GM23338 (cell line): ENCODE measurements at regions not wholly inside any gene's neighbourhood (a gene's known extent, or its start where the extent isn't known, plus 50 kb on each side); places are given as distances from the start of the nearest gene placed in this dataset.

Experiments used
- ATAC-seq: fragments of 200-7000 bp; cut with Tn5 transposase; 3 replicates; pipeline ENCODE4 v1.9.1; 2020
- DNase-seq: peaks from one replicate; pipeline ENCODE4 v3.0.0-alpha.2; 2015; ENCODE audit warnings: low spot score
- H2AFZ ChIP-seq: fragments of 200-600 bp; sonication (generic); 2 replicates; pipeline ENCODE4 v1.8.0; 2016; ENCODE audit warnings: antibody characterized with exemption, mild to moderate bottlenecking, moderate library complexity
- H3F3A ChIP-seq: fragments of 200-600 bp; sonication (generic); replicated peaks from 2 replicates; pipeline ENCODE4 v1.8.0; 2017; ENCODE audit warnings: antibody characterized with exemption, mixed run types, low read depth
- H3K27ac ChIP-seq: fragments of 200-600 bp; sonication (generic); 2 replicates; pipeline ENCODE4 v1.6.1; 2016; ENCODE audit warnings: low read depth
- H3K27me3 ChIP-seq: fragments of 200-600 bp; sonication (generic); 2 replicates; pipeline ENCODE4 v1.8.0; 2016; ENCODE audit warnings: mild to moderate bottlenecking, mixed run types, moderate library complexity; ENCODE audit not compliant: insufficient read depth
- H3K36me3 ChIP-seq: fragments of 200-600 bp; sonication (generic); 2 replicates; pipeline ENCODE4 v1.8.0; 2016; ENCODE audit warnings: mild to moderate bottlenecking; ENCODE audit not compliant: insufficient read depth
- H3K4me1 ChIP-seq: fragments of 200-600 bp; sonication (generic); 2 replicates; pipeline ENCODE4 v1.8.0; 2016; ENCODE audit warnings: mild to moderate bottlenecking, moderate library complexity; ENCODE audit not compliant: insufficient read depth
- H3K4me2 ChIP-seq: fragments of 200-600 bp; sonication (generic); 2 replicates; pipeline ENCODE4 v1.7.1; 2017; ENCODE audit warnings: mixed run types
- H3K4me3 ChIP-seq: fragments of 200-600 bp; sonication (generic); 2 replicates; pipeline ENCODE4 v1.6.1; 2016; ENCODE audit warnings: mixed run types
- H3K79me2 ChIP-seq: fragments of 200-600 bp; sonication (generic); replicated peaks from 2 replicates; pipeline ENCODE4 v1.8.0; 2017; ENCODE audit warnings: mild to moderate bottlenecking; ENCODE audit not compliant: insufficient read depth
- H3K9me2 ChIP-seq: fragments of 200-600 bp; sonication (generic); 2 replicates; pipeline ENCODE4 v1.8.0; 2017; ENCODE audit not compliant: insufficient read depth
- H4K20me1 ChIP-seq: fragments of 200-600 bp; sonication (generic); replicated peaks from 2 replicates; pipeline ENCODE4 v1.8.0; 2017; ENCODE audit warnings: mild to moderate bottlenecking; ENCODE audit not compliant: insufficient read depth
- H3K27ac Mint-ChIP-seq: 2 replicates; pipeline ENCODE4 v1.8.0; 2020; ENCODE audit warnings: inconsistent platforms, mild to moderate bottlenecking, moderate library complexity, mixed read lengths
- H3K27me3 Mint-ChIP-seq: 3 replicates; pipeline ENCODE4 v1.8.0; 2022; ENCODE audit warnings: low read depth, mild to moderate bottlenecking, moderate library complexity, mixed read lengths, inconsistent platforms; ENCODE audit not compliant: insufficient read depth, poor library complexity
- H3K36me3 Mint-ChIP-seq: 3 replicates; pipeline ENCODE4 v1.8.0; 2021; ENCODE audit warnings: low read depth, mild to moderate bottlenecking, inconsistent platforms, moderate library complexity, mixed read lengths
- H3K4me1 Mint-ChIP-seq: 3 replicates; pipeline ENCODE4 v1.8.0; 2020; ENCODE audit warnings: mild to moderate bottlenecking, inconsistent platforms, mixed read lengths
- H3K4me3 Mint-ChIP-seq: 3 replicates; pipeline ENCODE4 v1.8.0; 2021; ENCODE audit warnings: moderate library complexity, mild to moderate bottlenecking, inconsistent platforms, mixed read lengths
- H3K9me3 Mint-ChIP-seq: 3 replicates; pipeline ENCODE4 v1.8.0; 2020; ENCODE audit warnings: moderate library complexity, mild to moderate bottlenecking, inconsistent platforms, mixed read lengths
- EZH2phosphoT487 ChIP-seq: fragments of 200-600 bp; sonication (generic); IDR thresholded peaks from one replicate; pipeline ENCODE4 v1.8.1; 2018; ENCODE audit warnings: antibody characterized with exemption; ENCODE audit not compliant: unreplicated experiment
- ZNF331 ChIP-seq: fragments of 250-450 bp; sonication (Bioruptor Pico); IDR thresholded peaks from 2 replicates; pipeline ENCODE4 v1.5.0; 2020; ENCODE audit warnings: low read depth, mild to moderate bottlenecking, moderate library complexity
- TF ChIP-seq, protein P1 (sequence below): fragments of 250-450 bp; sonication (Bioruptor Pico); IDR thresholded peaks from 2 replicates; pipeline ENCODE4 v1.5.0; 2020; ENCODE audit warnings: mild to moderate bottlenecking, moderate library complexity
- TF ChIP-seq, protein P2 (sequence below): IDR thresholded peaks from one replicate; pipeline ENCODE4 v1.6.1; 2018; ENCODE audit warnings: antibody characterized with exemption; ENCODE audit not compliant: unreplicated experiment

DNA sequence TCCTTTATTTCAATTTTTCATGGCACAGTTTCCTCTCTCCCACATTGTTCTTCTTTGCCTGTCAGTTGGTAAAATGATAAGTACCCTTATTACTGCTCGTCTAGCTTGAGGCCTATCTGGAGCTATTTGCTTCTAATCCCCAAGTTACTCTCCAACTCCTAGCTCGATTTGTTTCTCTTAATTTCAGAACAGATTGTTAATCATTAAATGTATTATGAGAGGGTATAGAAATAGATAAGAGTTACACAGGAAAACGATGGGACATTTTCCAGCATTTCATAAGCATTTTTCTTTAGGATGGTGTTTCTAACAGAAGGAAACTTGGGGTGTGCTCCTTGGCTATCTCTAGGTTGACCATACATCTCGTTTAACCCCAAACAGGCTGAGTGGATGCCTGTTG is 540.5 kb upstream of the FZD8 start (continued):
- TF ChIP-seq, protein P1, sequence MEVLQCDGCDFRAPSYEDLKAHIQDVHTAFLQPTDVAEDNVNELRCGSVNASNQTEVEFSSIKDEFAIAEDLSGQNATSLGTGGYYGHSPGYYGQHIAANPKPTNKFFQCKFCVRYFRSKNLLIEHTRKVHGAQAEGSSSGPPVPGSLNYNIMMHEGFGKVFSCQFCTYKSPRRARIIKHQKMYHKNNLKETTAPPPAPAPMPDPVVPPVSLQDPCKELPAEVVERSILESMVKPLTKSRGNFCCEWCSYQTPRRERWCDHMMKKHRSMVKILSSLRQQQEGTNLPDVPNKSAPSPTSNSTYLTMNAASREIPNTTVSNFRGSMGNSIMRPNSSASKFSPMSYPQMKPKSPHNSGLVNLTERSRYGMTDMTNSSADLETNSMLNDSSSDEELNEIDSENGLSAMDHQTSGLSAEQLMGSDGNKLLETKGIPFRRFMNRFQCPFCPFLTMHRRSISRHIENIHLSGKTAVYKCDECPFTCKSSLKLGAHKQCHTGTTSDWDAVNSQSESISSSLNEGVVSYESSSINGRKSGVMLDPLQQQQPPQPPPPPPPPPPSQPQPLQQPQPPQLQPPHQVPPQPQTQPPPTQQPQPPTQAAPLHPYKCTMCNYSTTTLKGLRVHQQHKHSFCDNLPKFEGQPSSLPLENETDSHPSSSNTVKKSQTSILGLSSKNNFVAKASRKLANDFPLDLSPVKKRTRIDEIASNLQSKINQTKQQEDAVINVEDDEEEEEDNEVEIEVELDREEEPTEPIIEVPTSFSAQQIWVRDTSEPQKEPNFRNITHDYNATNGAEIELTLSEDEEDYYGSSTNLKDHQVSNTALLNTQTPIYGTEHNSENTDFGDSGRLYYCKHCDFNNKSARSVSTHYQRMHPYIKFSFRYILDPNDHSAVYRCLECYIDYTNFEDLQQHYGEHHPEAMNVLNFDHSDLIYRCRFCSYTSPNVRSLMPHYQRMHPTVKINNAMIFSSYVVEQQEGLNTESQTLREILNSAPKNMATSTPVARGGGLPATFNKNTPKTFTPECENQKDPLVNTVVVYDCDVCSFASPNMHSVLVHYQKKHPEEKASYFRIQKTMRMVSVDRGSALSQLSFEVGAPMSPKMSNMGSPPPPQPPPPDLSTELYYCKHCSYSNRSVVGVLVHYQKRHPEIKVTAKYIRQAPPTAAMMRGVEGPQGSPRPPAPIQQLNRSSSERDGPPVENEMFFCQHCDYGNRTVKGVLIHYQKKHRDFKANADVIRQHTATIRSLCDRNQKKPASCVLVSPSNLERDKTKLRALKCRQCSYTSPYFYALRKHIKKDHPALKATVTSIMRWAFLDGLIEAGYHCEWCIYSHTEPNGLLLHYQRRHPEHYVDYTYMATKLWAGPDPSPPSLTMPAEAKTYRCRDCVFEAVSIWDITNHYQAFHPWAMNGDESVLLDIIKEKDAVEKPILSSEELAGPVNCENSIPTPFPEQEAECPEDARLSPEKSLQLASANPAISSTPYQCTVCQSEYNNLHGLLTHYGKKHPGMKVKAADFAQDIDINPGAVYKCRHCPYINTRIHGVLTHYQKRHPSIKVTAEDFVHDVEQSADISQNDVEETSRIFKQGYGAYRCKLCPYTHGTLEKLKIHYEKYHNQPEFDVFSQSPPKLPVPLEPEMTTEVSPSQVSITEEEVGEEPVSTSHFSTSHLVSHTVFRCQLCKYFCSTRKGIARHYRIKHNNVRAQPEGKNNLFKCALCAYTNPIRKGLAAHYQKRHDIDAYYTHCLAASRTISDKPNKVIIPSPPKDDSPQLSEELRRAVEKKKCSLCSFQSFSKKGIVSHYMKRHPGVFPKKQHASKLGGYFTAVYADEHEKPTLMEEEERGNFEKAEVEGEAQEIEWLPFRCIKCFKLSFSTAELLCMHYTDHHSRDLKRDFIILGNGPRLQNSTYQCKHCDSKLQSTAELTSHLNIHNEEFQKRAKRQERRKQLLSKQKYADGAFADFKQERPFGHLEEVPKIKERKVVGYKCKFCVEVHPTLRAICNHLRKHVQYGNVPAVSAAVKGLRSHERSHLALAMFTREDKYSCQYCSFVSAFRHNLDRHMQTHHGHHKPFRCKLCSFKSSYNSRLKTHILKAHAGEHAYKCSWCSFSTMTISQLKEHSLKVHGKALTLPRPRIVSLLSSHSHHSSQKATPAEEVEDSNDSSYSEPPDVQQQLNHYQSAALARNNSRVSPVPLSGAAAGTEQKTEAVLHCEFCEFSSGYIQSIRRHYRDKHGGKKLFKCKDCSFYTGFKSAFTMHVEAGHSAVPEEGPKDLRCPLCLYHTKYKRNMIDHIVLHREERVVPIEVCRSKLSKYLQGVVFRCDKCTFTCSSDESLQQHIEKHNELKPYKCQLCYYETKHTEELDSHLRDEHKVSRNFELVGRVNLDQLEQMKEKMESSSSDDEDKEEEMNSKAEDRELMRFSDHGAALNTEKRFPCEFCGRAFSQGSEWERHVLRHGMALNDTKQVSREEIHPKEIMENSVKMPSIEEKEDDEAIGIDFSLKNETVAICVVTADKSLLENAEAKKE (CRISPR knock-in tag), result no peak

DNA sequence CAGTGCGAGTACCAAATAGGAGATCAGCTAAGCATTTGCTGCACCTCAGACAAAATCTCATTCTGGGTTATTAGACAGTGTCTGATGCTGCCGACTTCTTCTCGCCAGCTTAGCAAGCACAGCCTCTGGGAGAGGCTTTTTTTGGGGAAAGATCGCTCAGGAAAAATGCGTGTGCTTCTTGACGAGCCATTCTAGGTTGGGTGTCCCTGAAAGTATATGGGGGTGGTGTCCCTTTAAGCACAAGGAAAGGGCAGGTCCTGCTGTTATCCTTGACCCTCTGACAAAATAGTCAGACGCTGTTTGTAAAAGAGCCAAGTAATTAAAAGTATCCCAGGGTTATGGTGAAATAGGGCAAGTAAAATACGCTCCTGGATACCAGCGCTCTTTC is 540.1 kb upstream of the FZD8 start:
- Histone ChIP-seq H3K4me2 (no peak overlapping the region), H3K36me3 (no peaks in the 10 kb centered on the region), H3K27me3 (peaks cover 18% of the 10 kb centered on the region), H3K4me1 (peaks cover 17% of the 10 kb centered on the region), H3K4me3 (no peak overlapping the region), H3K9me2 (no peaks in the 10 kb centered on the region), H3K27ac (no peak overlapping the region), H3F3A (0 out of 2 replicates have a peak, but pooled peaks cover under 1% of the 10 kb centered on the region), H3K79me2 (no peaks in the 10 kb centered on the region), H2AFZ (peak overlapping the region; percentile 34; the same call in 1 of the 2 replicates), H4K20me1 (no peaks in the 10 kb centered on the region)
- no peak for ATAC-seq
- DNase-seq, result no peak
- Mint-ChIP-seq H3K4me3 (no peak overlapping the region), H3K4me1 (peaks cover 27% of the 10 kb centered on the region), H3K27me3 (no peaks in the 10 kb centered on the region), H3K9me3 (no peaks in the 10 kb centered on the region), H3K36me3 (no peaks in the 10 kb centered on the region), H3K27ac (no peak overlapping the region)
- no peak for TF ChIP-seq ZNF331 (CRISPR knock-in tag)
- no peak for TF ChIP-seq EZH2phosphoT487
- TF ChIP-seq, protein P2, sequence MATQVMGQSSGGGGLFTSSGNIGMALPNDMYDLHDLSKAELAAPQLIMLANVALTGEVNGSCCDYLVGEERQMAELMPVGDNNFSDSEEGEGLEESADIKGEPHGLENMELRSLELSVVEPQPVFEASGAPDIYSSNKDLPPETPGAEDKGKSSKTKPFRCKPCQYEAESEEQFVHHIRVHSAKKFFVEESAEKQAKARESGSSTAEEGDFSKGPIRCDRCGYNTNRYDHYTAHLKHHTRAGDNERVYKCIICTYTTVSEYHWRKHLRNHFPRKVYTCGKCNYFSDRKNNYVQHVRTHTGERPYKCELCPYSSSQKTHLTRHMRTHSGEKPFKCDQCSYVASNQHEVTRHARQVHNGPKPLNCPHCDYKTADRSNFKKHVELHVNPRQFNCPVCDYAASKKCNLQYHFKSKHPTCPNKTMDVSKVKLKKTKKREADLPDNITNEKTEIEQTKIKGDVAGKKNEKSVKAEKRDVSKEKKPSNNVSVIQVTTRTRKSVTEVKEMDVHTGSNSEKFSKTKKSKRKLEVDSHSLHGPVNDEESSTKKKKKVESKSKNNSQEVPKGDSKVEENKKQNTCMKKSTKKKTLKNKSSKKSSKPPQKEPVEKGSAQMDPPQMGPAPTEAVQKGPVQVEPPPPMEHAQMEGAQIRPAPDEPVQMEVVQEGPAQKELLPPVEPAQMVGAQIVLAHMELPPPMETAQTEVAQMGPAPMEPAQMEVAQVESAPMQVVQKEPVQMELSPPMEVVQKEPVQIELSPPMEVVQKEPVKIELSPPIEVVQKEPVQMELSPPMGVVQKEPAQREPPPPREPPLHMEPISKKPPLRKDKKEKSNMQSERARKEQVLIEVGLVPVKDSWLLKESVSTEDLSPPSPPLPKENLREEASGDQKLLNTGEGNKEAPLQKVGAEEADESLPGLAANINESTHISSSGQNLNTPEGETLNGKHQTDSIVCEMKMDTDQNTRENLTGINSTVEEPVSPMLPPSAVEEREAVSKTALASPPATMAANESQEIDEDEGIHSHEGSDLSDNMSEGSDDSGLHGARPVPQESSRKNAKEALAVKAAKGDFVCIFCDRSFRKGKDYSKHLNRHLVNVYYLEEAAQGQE, result no peak
